RWPE2 (cell line): ENCODE measurements at regions not wholly inside any gene's neighbourhood (a gene's known extent, or its start where the extent isn't known, plus 50 kb on each side); places are given as distances from the start of the nearest gene placed in this dataset.
"Not testable (repeated sequence)": the region's sequence is repeated elsewhere in the genome, so short reads cannot be mapped to it uniquely, and the experiment has no call there.

ENCODE experiments used
- ATAC-seq: fragments of 200-7000 bp; cut with Tn5 transposase; 3 replicates; pipeline ENCODE4 v1.9.1; 2021; ENCODE audit warnings: low read depth
- DNase-seq: peaks from one replicate; pipeline ENCODE4 v3.0.0-alpha.2; 2020; ENCODE audit warnings: low spot score
- H3K27ac ChIP-seq: fragments of 450-650 bp; 2 replicates; pipeline ENCODE4 v1.5.1; 2017; ENCODE audit warnings: mild to moderate bottlenecking; ENCODE audit not compliant: poor library complexity, severe bottlenecking
- H3K27me3 ChIP-seq: fragments of 250-450 bp; sonication (Bioruptor Pico); 2 replicates; pipeline ENCODE4 v1.5.1; 2021; ENCODE audit warnings: mild to moderate bottlenecking, moderate library complexity; ENCODE audit not compliant: insufficient read depth, poor library complexity, severe bottlenecking
- H3K36me3 ChIP-seq: fragments of 250-450 bp; sonication (Bioruptor Pico); 2 replicates; pipeline ENCODE4 v1.5.1; 2020; ENCODE audit warnings: low read depth, mild to moderate bottlenecking, moderate library complexity
- H3K4me1 ChIP-seq: fragments of 250-450 bp; sonication (Bioruptor Pico); 2 replicates; pipeline ENCODE4 v1.5.1; 2021; ENCODE audit warnings: mild to moderate bottlenecking, moderate library complexity; ENCODE audit not compliant: insufficient read depth, poor library complexity, severe bottlenecking
- H3K4me3 ChIP-seq: fragments of 250-450 bp; sonication (Bioruptor Pico); 2 replicates; pipeline ENCODE4 v1.5.1; 2021; ENCODE audit warnings: mild to moderate bottlenecking, moderate library complexity; ENCODE audit not compliant: severe bottlenecking
- H3K9me3 ChIP-seq: fragments of 250-450 bp; sonication (Bioruptor Pico); 2 replicates; pipeline ENCODE4 v1.5.1; 2021; ENCODE audit warnings: mild to moderate bottlenecking, moderate library complexity; ENCODE audit not compliant: severe bottlenecking
- CTCF ChIP-seq: fragments of 450-650 bp; IDR thresholded peaks from one replicate; pipeline ENCODE4 v1.5.1; 2017; ENCODE audit warnings: mild to moderate bottlenecking, moderate library complexity; ENCODE audit not compliant: poor library complexity, severe bottlenecking

- H3K36me3 ChIP-seq = no peaks in the 10 kb centered on the region
Observed at GRCh38 chr3:95341314-95341713, 1278.5 kb downstream of the NSUN3 start.

GRCh38 chr3:95343228-95343627 is 1280.4 kb downstream of the NSUN3 start:
- DNase-seq (no peak), ATAC-seq (no peak)
- Histone ChIP-seq H3K27ac (no peak overlapping the region), H3K27me3 (peaks cover 2% of the 10 kb centered on the region), H3K9me3 (no peaks in the 10 kb centered on the region), H3K4me3 (no peak overlapping the region), H3K36me3 (no peaks in the 10 kb centered on the region), H3K4me1 (no peaks in the 10 kb centered on the region)
- TF ChIP-seq CTCF = no peak

More at GRCh38 chr3:95341314-95341713, 1278.5 kb downstream of the NSUN3 start:
- Histone ChIP-seq H3K9me3 (no peaks in the 10 kb centered on the region), H3K4me3 (no peak overlapping the region), H3K4me1 (no peaks in the 10 kb centered on the region), H3K27me3 (peaks cover 2% of the 10 kb centered on the region), H3K27ac (no peak overlapping the region)
- DNase-seq (no peak), ATAC-seq (no peak)
- TF ChIP-seq CTCF = no peak

- no peak overlapping the region for H3K4me3 ChIP-seq
- no peak for ATAC-seq
- H3K9me3 ChIP-seq = no peaks in the 10 kb centered on the region
- no peak overlapping the region for H3K27ac ChIP-seq
- H3K4me1 ChIP-seq = no peaks in the 10 kb centered on the region
- DNase-seq = no peak
- TF ChIP-seq CTCF = no peak
- no peaks in the 10 kb centered on the region for H3K36me3 ChIP-seq
- peaks cover 2% of the 10 kb centered on the region for H3K27me3 ChIP-seq
Observed at GRCh38 chr3:95343767-95344166, 1280.9 kb downstream of the NSUN3 start.

GRCh38 chr3:95347936-95348335 is 1285.1 kb downstream of the NSUN3 start:
- not testable (repeated sequence) for H3K27me3 ChIP-seq, ATAC-seq, H3K9me3 ChIP-seq, DNase-seq, H3K4me3 ChIP-seq, H3K36me3 ChIP-seq, H3K4me1 ChIP-seq, H3K27ac ChIP-seq

- Histone ChIP-seq H3K36me3 (no peaks in the 10 kb centered on the region), H3K9me3 (no peaks in the 10 kb centered on the region), H3K4me1 (no peaks in the 10 kb centered on the region), H3K27me3 (no peaks in the 10 kb centered on the region), H3K4me3 (no peak overlapping the region), H3K27ac (no peak overlapping the region)
- no peak for TF ChIP-seq CTCF
- DNase-seq = no peak
- no peak for ATAC-seq
Observed at GRCh38 chr3:95348879-95349278, 1286.0 kb downstream of the NSUN3 start.
